ENCODE measurements at regions not wholly inside any gene's neighbourhood (a gene's known extent, or its start where the extent isn't known, plus 50 kb on each side); places are given as distances from the start of the nearest gene placed in this dataset.

GRCh38 chr4:152117520-152117919 lies 356.7 kb upstream of the GATB start:
- no peaks in the 10 kb centered on the region for H3K79me2 ChIP-seq (ENCODE audit: insufficient read depth, low read depth, low read length)
- no peak overlapping the region for H3K4me2 ChIP-seq (ENCODE audit: low read length)
- H3K36me3 ChIP-seq (ENCODE audit: insufficient read depth, low read length): no peaks in the 10 kb centered on the region
- no peak for DNase-seq (ENCODE audit: low spot score)
- no TSS peak for BruUV-seq (replicated peaks)
- H4K20me1 ChIP-seq (ENCODE audit: insufficient read depth, low read length): no peaks in the 10 kb centered on the region
- ChIA-PET CTCF (ENCODE audit: unreplicated experiment) (no interaction called here), POLR2A (no interaction called here)
- H3K9me2 ChIP-seq (ENCODE audit: insufficient read depth, low read length): no peaks in the 10 kb centered on the region
- no peak overlapping the region for H2AFZ ChIP-seq (ENCODE audit: low read length)
- TF ChIP-seq CTCF (conservative IDR thresholded peaks at IDR 0.05; ENCODE audit: low read length): no peak
- no peak for TF ChIP-seq EZH2phosphoT487 (IDR thresholded peaks at IDR 0.05; ENCODE audit: borderline replicate concordance, low read depth, low read length)
- intact Hi-C loops (cut with micrococcal nuclease; ENCODE audit: unreplicated experiment): no loop called here
- no peak overlapping the region for H3K27ac ChIP-seq (ENCODE audit: low read depth, low read length, poor library complexity, severe bottlenecking)
- H3K4me1 ChIP-seq (ENCODE audit: insufficient read depth, low read length, poor library complexity, severe bottlenecking): no peaks in the 10 kb centered on the region
- no peak overlapping the region for H3K4me3 ChIP-seq (ENCODE audit: low read depth, low read length, poor library complexity, severe bottlenecking)
- no peaks in the 10 kb centered on the region for H3K9me3 ChIP-seq (ENCODE audit: low read length)

GRCh38 chr4:152117054-152117453 lies 356.2 kb upstream of the GATB start:
- Histone ChIP-seq H3K9me3 (ENCODE audit: low read length) (no peaks in the 10 kb centered on the region), H3K9me2 (ENCODE audit: insufficient read depth, low read length) (no peaks in the 10 kb centered on the region), H3K36me3 (ENCODE audit: insufficient read depth, low read length) (no peaks in the 10 kb centered on the region), H2AFZ (ENCODE audit: low read length) (no peak overlapping the region), H3K27ac (ENCODE audit: low read depth, low read length, poor library complexity, severe bottlenecking) (no peak overlapping the region), H3K4me2 (ENCODE audit: low read length) (no peak overlapping the region), H4K20me1 (ENCODE audit: insufficient read depth, low read length) (no peaks in the 10 kb centered on the region), H3K79me2 (ENCODE audit: insufficient read depth, low read depth, low read length) (no peaks in the 10 kb centered on the region), H3K4me1 (ENCODE audit: insufficient read depth, low read length, poor library complexity, severe bottlenecking) (no peaks in the 10 kb centered on the region), H3K4me3 (ENCODE audit: low read depth, low read length, poor library complexity, severe bottlenecking) (no peak overlapping the region)
- BruUV-seq (replicated peaks): no TSS peak
- CTCF ChIA-PET (ENCODE audit: unreplicated experiment): no interaction called here
- no peak for DNase-seq (ENCODE audit: low spot score)
- intact Hi-C loops (cut with micrococcal nuclease; ENCODE audit: unreplicated experiment): no loop called here
- TF ChIP-seq CTCF (conservative IDR thresholded peaks at IDR 0.05; ENCODE audit: low read length) (no peak), EZH2phosphoT487 (IDR thresholded peaks at IDR 0.05; ENCODE audit: borderline replicate concordance, low read depth, low read length) (no peak)
- POLR2A ChIA-PET: no interaction called here

GRCh38 chr4:152115794-152116193 lies 355.0 kb upstream of the GATB start:
- H3K4me2 ChIP-seq (ENCODE audit: low read length): no peak overlapping the region
- H3K79me2 ChIP-seq (ENCODE audit: insufficient read depth, low read depth, low read length): no peaks in the 10 kb centered on the region
- TF ChIP-seq CTCF (conservative IDR thresholded peaks at IDR 0.05; ENCODE audit: low read length) (no peak), EZH2phosphoT487 (IDR thresholded peaks at IDR 0.05; ENCODE audit: borderline replicate concordance, low read depth, low read length) (no peak)
- ChIA-PET POLR2A (no interaction called here), CTCF (ENCODE audit: unreplicated experiment) (no interaction called here)
- H4K20me1 ChIP-seq (ENCODE audit: insufficient read depth, low read length): no peaks in the 10 kb centered on the region
- H3K9me3 ChIP-seq (ENCODE audit: low read length): no peaks in the 10 kb centered on the region
- no TSS peak for BruUV-seq (replicated peaks)
- H3K9me2 ChIP-seq (ENCODE audit: insufficient read depth, low read length): no peaks in the 10 kb centered on the region
- intact Hi-C loops (cut with micrococcal nuclease; ENCODE audit: unreplicated experiment): no loop called here
- no peak overlapping the region for H2AFZ ChIP-seq (ENCODE audit: low read length)
- no peaks in the 10 kb centered on the region for H3K36me3 ChIP-seq (ENCODE audit: insufficient read depth, low read length)
- H3K27ac ChIP-seq (ENCODE audit: low read depth, low read length, poor library complexity, severe bottlenecking): no peak overlapping the region
- H3K4me1 ChIP-seq (ENCODE audit: insufficient read depth, low read length, poor library complexity, severe bottlenecking): no peaks in the 10 kb centered on the region
- DNase-seq (ENCODE audit: low spot score): no peak
- H3K4me3 ChIP-seq (ENCODE audit: low read depth, low read length, poor library complexity, severe bottlenecking): no peak overlapping the region

All from OCI-LY7 (cell line).